ENCODE measurements at regions not wholly inside any gene's neighbourhood (a gene's known extent, or its start where the extent isn't known, plus 50 kb on each side); places are given as distances from the start of the nearest gene placed in this dataset.
A peak's percentile ranks its signal among the peaks of the same experiment; 100 is the strongest.
"Not testable (repeated sequence)": the region's sequence is repeated elsewhere in the genome, so short reads cannot be mapped to it uniquely, and the experiment has no call there.

GRCh38 chr4:53959343-53960120, 104.9 kb downstream of the CHIC2 start:
- DNase-seq (ENCODE audit: low spot score) = no peak

- no peak for DNase-seq (ENCODE audit: low spot score)
Measured at GRCh38 chr4:53956454-53956853, 108.0 kb downstream of the CHIC2 start.

GRCh38 chr4:53956053-53956452, 108.4 kb downstream of the CHIC2 start:
- DNase-seq (ENCODE audit: low spot score) = no peak

- no peak for DNase-seq (ENCODE audit: low spot score)
Measured at GRCh38 chr4:53951414-53951813, 113.0 kb downstream of the CHIC2 start.

GRCh38 chr4:53943345-53944085, 120.9 kb downstream of the CHIC2 start:
- peak; percentile 44 for DNase-seq (ENCODE audit: low spot score)

GRCh38 chr4:53942712-53943111, 121.7 kb downstream of the CHIC2 start:
- DNase-seq (ENCODE audit: low spot score) = no peak

- DNase-seq (ENCODE audit: low spot score) = no peak
Measured at GRCh38 chr4:53941331-53941730, 123.1 kb downstream of the CHIC2 start.

GRCh38 chr4:53939892-53940291, 124.5 kb downstream of the CHIC2 start:
- not testable (repeated sequence) for DNase-seq (ENCODE audit: low spot score)

- peak; percentile 44 for DNase-seq (ENCODE audit: low spot score)
Measured at GRCh38 chr4:53937918-53938317, 126.5 kb downstream of the CHIC2 start.

GRCh38 chr4:53937327-53937726, 127.1 kb downstream of the CHIC2 start:
- DNase-seq (ENCODE audit: low spot score) = no peak

- DNase-seq (ENCODE audit: low spot score) = peak; percentile 21
Measured at GRCh38 chr4:53935780-53936179, 128.6 kb downstream of the CHIC2 start.

- peak; percentile 57 for DNase-seq (ENCODE audit: low spot score)
Measured at GRCh38 chr4:53932796-53933610, 131.4 kb downstream of the CHIC2 start.

GRCh38 chr4:53931461-53931961, 132.9 kb downstream of the CHIC2 start:
- DNase-seq (ENCODE audit: low spot score) = no peak

GRCh38 chr4:53929955-53930798, 134.2 kb downstream of the CHIC2 start:
- peak; percentile 90 for DNase-seq (ENCODE audit: low spot score)

GRCh38 chr4:53929311-53929710, 135.1 kb downstream of the CHIC2 start:
- DNase-seq (ENCODE audit: low spot score) = no peak

GRCh38 chr4:53928825-53929224, 135.6 kb downstream of the CHIC2 start:
- DNase-seq (ENCODE audit: low spot score) = no peak

GRCh38 chr4:53925050-53925605, 139.3 kb downstream of the CHIC2 start:
- DNase-seq (ENCODE audit: low spot score) = no peak

- DNase-seq (ENCODE audit: low spot score) = no peak
Measured at GRCh38 chr4:53924333-53925049, 139.9 kb downstream of the CHIC2 start.

GRCh38 chr4:53923921-53924320, 140.5 kb downstream of the CHIC2 start:
- no peak for DNase-seq (ENCODE audit: low spot score)

- DNase-seq (ENCODE audit: low spot score) = no peak
Measured at GRCh38 chr4:53921856-53922255, 142.5 kb downstream of the CHIC2 start.

Measured in umbilical cord (tissue), 1 donor.